HUES64 (cell line): ENCODE measurements at regions not wholly inside any gene's neighbourhood (a gene's known extent, or its start where the extent isn't known, plus 50 kb on each side); places are given as distances from the start of the nearest gene placed in this dataset.
"Not testable (repeated sequence)": the region's sequence is repeated elsewhere in the genome, so short reads cannot be mapped to it uniquely, and the experiment has no call there.

Experiments
- H3K27ac ChIP-seq: 2 replicates; pipeline ENCODE4 v1.7.0; 2013; ENCODE audit warnings: low read depth, low read length, inconsistent platforms
- H3K27me3 ChIP-seq: 2 replicates; pipeline ENCODE4 v1.6.1; 2013; ENCODE audit warnings: mild to moderate bottlenecking, low read length; ENCODE audit not compliant: insufficient read depth
- H3K36me3 ChIP-seq: 2 replicates; pipeline ENCODE4 v1.6.1; 2013; ENCODE audit warnings: mild to moderate bottlenecking, low read length; ENCODE audit not compliant: insufficient read depth
- H3K4me1 ChIP-seq: 2 replicates; pipeline ENCODE4 v1.6.1; 2013; ENCODE audit warnings: mild to moderate bottlenecking, low read length, moderate library complexity; ENCODE audit not compliant: insufficient read depth
- H3K4me3 ChIP-seq: 2 replicates; pipeline ENCODE4 v1.5.1; 2013; ENCODE audit warnings: mild to moderate bottlenecking, low read length, moderate library complexity
- H3K9ac ChIP-seq: 2 replicates; pipeline ENCODE4 v1.6.1; 2013; ENCODE audit warnings: mild to moderate bottlenecking, low read depth, low read length
- H3K9me3 ChIP-seq: 2 replicates; pipeline ENCODE4 v1.6.1; 2013; ENCODE audit warnings: low read depth, low read length; ENCODE audit not compliant: insufficient read depth
- WGBS: fragments of 150-250, 120-280 bp; methylation state at CpG from one replicate; pipeline ENCODE4 v1.1.7; 2013; ENCODE audit warnings: missing lambda C conversion rate; 5-methylcytosine and 5-hydroxymethylcytosine counted together

GRCh38 chr7:121744877-121745276, 128.1 kb upstream of the PTPRZ1 start:
- 90% methylated on average over 2 of the region's 2 CpGs for WGBS
- no peak overlapping the region for H3K27ac ChIP-seq
- no peak overlapping the region for H3K4me3 ChIP-seq
- H3K36me3 ChIP-seq = no peaks in the 10 kb centered on the region
- H3K9ac ChIP-seq = no peak overlapping the region
- peaks cover 7% of the 10 kb centered on the region; the same call in 1 of the 2 replicates for H3K4me1 ChIP-seq
- no peaks in the 10 kb centered on the region for H3K9me3 ChIP-seq
- H3K27me3 ChIP-seq = no peaks in the 10 kb centered on the region

GRCh38 chr7:121744319-121744718, 128.6 kb upstream of the PTPRZ1 start:
- no peak overlapping the region for H3K27ac ChIP-seq
- H3K9ac ChIP-seq = no peak overlapping the region
- no peaks in the 10 kb centered on the region for H3K36me3 ChIP-seq
- no peaks in the 10 kb centered on the region for H3K27me3 ChIP-seq
- no peaks in the 10 kb centered on the region for H3K9me3 ChIP-seq
- 93% methylated on average over 2 of the region's 3 CpGs for whole genome bisulfite sequencing
- H3K4me1 ChIP-seq = peaks cover 10% of the 10 kb centered on the region; the same call in 1 of the 2 replicates
- H3K4me3 ChIP-seq = no peak overlapping the region

GRCh38 chr7:121741896-121742295, 131.1 kb upstream of the PTPRZ1 start:
- no peak overlapping the region for H3K9ac ChIP-seq
- no peaks in the 10 kb centered on the region for H3K9me3 ChIP-seq
- no peaks in the 10 kb centered on the region for H3K27me3 ChIP-seq
- H3K4me1 ChIP-seq = 0 out of 2 replicates have a peak, but pooled peaks cover 8% of the 10 kb centered on the region
- H3K4me3 ChIP-seq = no peak overlapping the region
- no peaks in the 10 kb centered on the region for H3K36me3 ChIP-seq
- no peak overlapping the region for H3K27ac ChIP-seq

GRCh38 chr7:121739465-121739864, 133.5 kb upstream of the PTPRZ1 start:
- no peaks in the 10 kb centered on the region for H3K9me3 ChIP-seq
- no peaks in the 10 kb centered on the region for H3K36me3 ChIP-seq
- H3K4me1 ChIP-seq = 0 out of 2 replicates have a peak, but pooled peaks cover 8% of the 10 kb centered on the region
- no peak overlapping the region for H3K4me3 ChIP-seq
- WGBS = 61% methylated on average over 3 of the region's 3 CpGs
- no peak overlapping the region for H3K27ac ChIP-seq
- H3K9ac ChIP-seq = no peak overlapping the region
- H3K27me3 ChIP-seq = no peaks in the 10 kb centered on the region

GRCh38 chr7:121730869-121731268, 142.1 kb upstream of the PTPRZ1 start:
- Histone ChIP-seq H3K27me3 (no peaks in the 10 kb centered on the region), H3K9ac (no peak overlapping the region), H3K4me1 (no peaks in the 10 kb centered on the region), H3K4me3 (no peak overlapping the region), H3K27ac (no peak overlapping the region), H3K9me3 (peaks cover 30% of the 10 kb centered on the region), H3K36me3 (no peaks in the 10 kb centered on the region)

- Histone ChIP-seq H3K9me3 (no peaks in the 10 kb centered on the region), H3K9ac (no peak overlapping the region), H3K4me1 (peaks cover 20% of the 10 kb centered on the region), H3K4me3 (no peak overlapping the region), H3K27ac (no peak overlapping the region), H3K36me3 (no peaks in the 10 kb centered on the region), H3K27me3 (no peaks in the 10 kb centered on the region)
- 71% methylated on average over 3 of the region's 3 CpGs for WGBS
These were observed 158.2 kb upstream of the PTPRZ1 start for GRCh38 chr7:121714559-121715303.

- H3K36me3 ChIP-seq, H3K27me3 ChIP-seq, H3K4me3 ChIP-seq, H3K9me3 ChIP-seq, H3K9ac ChIP-seq, H3K27ac ChIP-seq: not testable (repeated sequence)
- peaks cover 20% of the 10 kb centered on the region for H3K4me1 ChIP-seq
- 70% methylated on average over 5 of the region's 5 CpGs for WGBS
These were observed 160.0 kb upstream of the PTPRZ1 start for GRCh38 chr7:121712961-121713360.

GRCh38 chr7:121697731-121698316, 175.1 kb upstream of the PTPRZ1 start:
- Histone ChIP-seq H3K36me3 (no peaks in the 10 kb centered on the region), H3K4me1 (no peaks in the 10 kb centered on the region), H3K4me3 (no peak overlapping the region), H3K9me3 (no peaks in the 10 kb centered on the region), H3K27me3 (no peaks in the 10 kb centered on the region), H3K27ac (no peak overlapping the region), H3K9ac (no peak overlapping the region)
- 100% methylated on average over 1 of the region's 2 CpGs for WGBS

- H3K27ac ChIP-seq = no peak overlapping the region
- H3K9me3 ChIP-seq = no peaks in the 10 kb centered on the region
- H3K4me1 ChIP-seq = no peaks in the 10 kb centered on the region
- 83% methylated on average over 1 of the region's 1 CpG for WGBS
- no peaks in the 10 kb centered on the region for H3K36me3 ChIP-seq
- H3K9ac ChIP-seq = no peak overlapping the region
- no peaks in the 10 kb centered on the region for H3K27me3 ChIP-seq
- H3K4me3 ChIP-seq = no peak overlapping the region
These were observed 176.0 kb upstream of the PTPRZ1 start for GRCh38 chr7:121696954-121697353.

GRCh38 chr7:121689749-121690148, 183.2 kb upstream of the PTPRZ1 start:
- Histone ChIP-seq H3K9ac (no peak overlapping the region), H3K27ac (no peak overlapping the region), H3K36me3 (no peaks in the 10 kb centered on the region), H3K4me3 (no peak overlapping the region), H3K27me3 (no peaks in the 10 kb centered on the region), H3K9me3 (peaks cover 5% of the 10 kb centered on the region; the same call in 1 of the 2 replicates), H3K4me1 (no peaks in the 10 kb centered on the region)
- 93% methylated on average over 3 of the region's 3 CpGs for WGBS

GRCh38 chr7:121681700-121682099, 191.3 kb upstream of the PTPRZ1 start:
- H3K27ac ChIP-seq = no peak overlapping the region
- H3K9me3 ChIP-seq = no peaks in the 10 kb centered on the region
- no peaks in the 10 kb centered on the region for H3K36me3 ChIP-seq
- no peaks in the 10 kb centered on the region for H3K27me3 ChIP-seq
- H3K4me3 ChIP-seq = no peak overlapping the region
- no peak overlapping the region for H3K9ac ChIP-seq
- 0 out of 2 replicates have a peak, but pooled peaks cover 3% of the 10 kb centered on the region for H3K4me1 ChIP-seq
- WGBS = 95% methylated on average over 2 of the region's 3 CpGs
